HEK293 (cell line): ENCODE measurements at regions not wholly inside any gene's neighbourhood (a gene's known extent, or its start where the extent isn't known, plus 50 kb on each side); places are given as distances from the start of the nearest gene placed in this dataset.

Experiments
- CTCF ChIP-seq: fragments of 450-650 bp; formaldehyde crosslinking; IDR thresholded peaks from 2 replicates; pipeline ENCODE4 v1.5.1; 2016; ENCODE audit warnings: missing biosample characterization, missing genetic modification characterization
- KLF9 ChIP-seq: fragments of 450-650 bp; formaldehyde crosslinking; IDR thresholded peaks from 2 replicates; pipeline ENCODE4 v1.5.1; 2016; ENCODE audit warnings: missing biosample characterization, missing genetic modification characterization, low read depth
- ZNF423 ChIP-seq: fragments of 450-650 bp; formaldehyde crosslinking; IDR thresholded peaks from 2 replicates; pipeline ENCODE4 v1.5.1; 2016; ENCODE audit warnings: missing biosample characterization, missing genetic modification characterization
- ZNF473 ChIP-seq: fragments of 450-650 bp; formaldehyde crosslinking; IDR thresholded peaks from 2 replicates; pipeline ENCODE4 v1.5.1; 2017; ENCODE audit warnings: missing biosample characterization, missing genetic modification characterization

GRCh38 chr4:126736133-126736518, 896.6 kb upstream of the INTU start:
- TF ChIP-seq CTCF: no peak
- no peak for TF ChIP-seq KLF9 (tag by site-specific recombination)
- no peak for TF ChIP-seq ZNF473 (tag by site-specific recombination)
- no peak for TF ChIP-seq ZNF423
